Liver (tissue), 3 donors: ENCODE measurements at regions not wholly inside any gene's neighbourhood (a gene's known extent, or its start where the extent isn't known, plus 50 kb on each side); places are given as distances from the start of the nearest gene placed in this dataset.

Experiments used
- GABPA ChIP-seq, 2 donors: IDR thresholded peaks in 1 of 2; conservative IDR thresholded peaks in 1 of 2; 2 replicates each; pipeline ENCODE4 v1.6.1; 2016; ENCODE audit warnings: antibody characterized with exemption in 2 of 2, mild to moderate bottlenecking in 1 of 2, moderate library complexity in 1 of 2
- TF ChIP-seq, protein P1 (sequence below): fragments of 150-350 bp; IDR thresholded peaks from 2 replicates; pipeline ENCODE4 v1.5.1; 2017; ENCODE audit warnings: improper control_type of control experiment, low read depth, low read length; ENCODE audit not compliant: missing input control
- TF ChIP-seq, protein P2 (sequence below): IDR thresholded peaks from 2 replicates; pipeline ENCODE4 v1.6.1; 2016; ENCODE audit warnings: antibody characterized with exemption, mild to moderate bottlenecking
- TF ChIP-seq, protein P3 (sequence below): IDR thresholded peaks from 2 replicates; pipeline ENCODE4 v1.6.1; 2016; ENCODE audit warnings: antibody characterized with exemption
- donor health status: healthy.
- donor health status: healthy.

DNA sequence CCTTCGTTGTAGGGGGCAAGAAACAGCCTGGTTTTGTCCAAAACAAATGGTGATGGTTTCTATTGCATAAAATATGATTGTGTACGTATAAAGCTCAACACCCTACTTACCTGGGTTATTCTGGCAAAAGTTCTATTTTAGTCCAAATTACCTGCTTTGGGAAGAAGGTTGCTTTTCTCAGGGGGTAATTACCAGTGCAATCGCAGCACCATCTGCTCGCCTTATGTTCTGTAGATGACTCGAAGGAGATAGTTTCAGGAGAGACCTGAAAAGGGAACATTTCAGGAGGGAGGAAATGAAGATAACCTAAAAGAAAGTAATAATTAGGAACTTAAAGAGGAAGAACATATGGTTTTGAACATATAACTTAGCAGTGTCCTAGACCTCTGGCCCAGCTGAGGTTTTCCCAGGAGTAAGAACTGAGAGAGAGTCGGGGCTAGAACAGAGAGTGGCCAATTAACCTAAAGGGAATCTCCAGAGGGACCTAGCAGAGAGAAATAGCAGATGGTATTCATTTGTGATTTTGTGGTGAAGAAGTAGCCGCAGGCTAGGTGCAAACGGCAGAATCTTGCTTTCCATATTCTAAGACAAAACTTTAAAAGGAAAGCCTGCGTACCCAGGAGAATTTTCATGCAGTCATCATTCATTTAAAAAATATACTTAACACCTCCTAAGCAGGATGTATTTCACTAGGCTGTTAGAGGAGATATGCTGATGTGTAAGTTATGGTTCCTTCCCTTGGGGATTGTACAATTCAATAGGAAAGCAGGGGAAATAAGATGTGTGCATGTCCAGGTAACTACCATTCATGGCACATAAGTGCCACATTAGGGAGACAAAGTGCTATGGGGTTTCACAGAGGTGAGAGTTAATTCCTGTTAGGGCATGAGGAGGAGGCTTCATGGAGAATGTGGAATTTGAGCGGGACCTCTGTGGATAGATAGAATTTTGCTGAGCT, 113.0 kb upstream of the SLC10A2 start:
- TF ChIP-seq, protein P1, sequence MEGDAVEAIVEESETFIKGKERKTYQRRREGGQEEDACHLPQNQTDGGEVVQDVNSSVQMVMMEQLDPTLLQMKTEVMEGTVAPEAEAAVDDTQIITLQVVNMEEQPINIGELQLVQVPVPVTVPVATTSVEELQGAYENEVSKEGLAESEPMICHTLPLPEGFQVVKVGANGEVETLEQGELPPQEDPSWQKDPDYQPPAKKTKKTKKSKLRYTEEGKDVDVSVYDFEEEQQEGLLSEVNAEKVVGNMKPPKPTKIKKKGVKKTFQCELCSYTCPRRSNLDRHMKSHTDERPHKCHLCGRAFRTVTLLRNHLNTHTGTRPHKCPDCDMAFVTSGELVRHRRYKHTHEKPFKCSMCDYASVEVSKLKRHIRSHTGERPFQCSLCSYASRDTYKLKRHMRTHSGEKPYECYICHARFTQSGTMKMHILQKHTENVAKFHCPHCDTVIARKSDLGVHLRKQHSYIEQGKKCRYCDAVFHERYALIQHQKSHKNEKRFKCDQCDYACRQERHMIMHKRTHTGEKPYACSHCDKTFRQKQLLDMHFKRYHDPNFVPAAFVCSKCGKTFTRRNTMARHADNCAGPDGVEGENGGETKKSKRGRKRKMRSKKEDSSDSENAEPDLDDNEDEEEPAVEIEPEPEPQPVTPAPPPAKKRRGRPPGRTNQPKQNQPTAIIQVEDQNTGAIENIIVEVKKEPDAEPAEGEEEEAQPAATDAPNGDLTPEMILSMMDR: no peak
- TF ChIP-seq, protein P2, sequence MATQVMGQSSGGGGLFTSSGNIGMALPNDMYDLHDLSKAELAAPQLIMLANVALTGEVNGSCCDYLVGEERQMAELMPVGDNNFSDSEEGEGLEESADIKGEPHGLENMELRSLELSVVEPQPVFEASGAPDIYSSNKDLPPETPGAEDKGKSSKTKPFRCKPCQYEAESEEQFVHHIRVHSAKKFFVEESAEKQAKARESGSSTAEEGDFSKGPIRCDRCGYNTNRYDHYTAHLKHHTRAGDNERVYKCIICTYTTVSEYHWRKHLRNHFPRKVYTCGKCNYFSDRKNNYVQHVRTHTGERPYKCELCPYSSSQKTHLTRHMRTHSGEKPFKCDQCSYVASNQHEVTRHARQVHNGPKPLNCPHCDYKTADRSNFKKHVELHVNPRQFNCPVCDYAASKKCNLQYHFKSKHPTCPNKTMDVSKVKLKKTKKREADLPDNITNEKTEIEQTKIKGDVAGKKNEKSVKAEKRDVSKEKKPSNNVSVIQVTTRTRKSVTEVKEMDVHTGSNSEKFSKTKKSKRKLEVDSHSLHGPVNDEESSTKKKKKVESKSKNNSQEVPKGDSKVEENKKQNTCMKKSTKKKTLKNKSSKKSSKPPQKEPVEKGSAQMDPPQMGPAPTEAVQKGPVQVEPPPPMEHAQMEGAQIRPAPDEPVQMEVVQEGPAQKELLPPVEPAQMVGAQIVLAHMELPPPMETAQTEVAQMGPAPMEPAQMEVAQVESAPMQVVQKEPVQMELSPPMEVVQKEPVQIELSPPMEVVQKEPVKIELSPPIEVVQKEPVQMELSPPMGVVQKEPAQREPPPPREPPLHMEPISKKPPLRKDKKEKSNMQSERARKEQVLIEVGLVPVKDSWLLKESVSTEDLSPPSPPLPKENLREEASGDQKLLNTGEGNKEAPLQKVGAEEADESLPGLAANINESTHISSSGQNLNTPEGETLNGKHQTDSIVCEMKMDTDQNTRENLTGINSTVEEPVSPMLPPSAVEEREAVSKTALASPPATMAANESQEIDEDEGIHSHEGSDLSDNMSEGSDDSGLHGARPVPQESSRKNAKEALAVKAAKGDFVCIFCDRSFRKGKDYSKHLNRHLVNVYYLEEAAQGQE: no peak
- TF ChIP-seq, protein P3, sequence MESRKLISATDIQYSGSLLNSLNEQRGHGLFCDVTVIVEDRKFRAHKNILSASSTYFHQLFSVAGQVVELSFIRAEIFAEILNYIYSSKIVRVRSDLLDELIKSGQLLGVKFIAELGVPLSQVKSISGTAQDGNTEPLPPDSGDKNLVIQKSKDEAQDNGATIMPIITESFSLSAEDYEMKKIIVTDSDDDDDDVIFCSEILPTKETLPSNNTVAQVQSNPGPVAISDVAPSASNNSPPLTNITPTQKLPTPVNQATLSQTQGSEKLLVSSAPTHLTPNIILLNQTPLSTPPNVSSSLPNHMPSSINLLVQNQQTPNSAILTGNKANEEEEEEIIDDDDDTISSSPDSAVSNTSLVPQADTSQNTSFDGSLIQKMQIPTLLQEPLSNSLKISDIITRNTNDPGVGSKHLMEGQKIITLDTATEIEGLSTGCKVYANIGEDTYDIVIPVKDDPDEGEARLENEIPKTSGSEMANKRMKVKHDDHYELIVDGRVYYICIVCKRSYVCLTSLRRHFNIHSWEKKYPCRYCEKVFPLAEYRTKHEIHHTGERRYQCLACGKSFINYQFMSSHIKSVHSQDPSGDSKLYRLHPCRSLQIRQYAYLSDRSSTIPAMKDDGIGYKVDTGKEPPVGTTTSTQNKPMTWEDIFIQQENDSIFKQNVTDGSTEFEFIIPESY: no peak
- TF ChIP-seq GABPA (IDR thresholded peaks at IDR 0.05 in 1 of 2, conservative IDR thresholded peaks at IDR 0.05 in 1 of 2): no peak
